Heart right ventricle (tissue), 16 donors: ENCODE measurements at regions not wholly inside any gene's neighbourhood (a gene's known extent, or its start where the extent isn't known, plus 50 kb on each side); places are given as distances from the start of the nearest gene placed in this dataset.

Experiments used
- ATAC-seq, 8 donors: fragments of 200-7000 bp; cut with Tn5 transposase; one replicate each; pipeline ENCODE4 v1.9.1; 2020; ENCODE audit warnings: mild to moderate bottlenecking in 8 of 8, moderate library complexity in 8 of 8, moderate number of reproducible peaks in 1 of 8
- DNase-seq, 2 donors: peaks; one replicate each; pipeline ENCODE4 v3.0.0-alpha.2; 2020
- H3K27ac ChIP-seq, 10 donors: fragments of 200-600 bp; sonication (generic) in 2 of 10; one replicate each; pipeline versions ENCODE4 v1.5.0 to v1.8.0; 2020 to 2022; ENCODE audit warnings: mild to moderate bottlenecking in 3 of 10
- H3K27me3 ChIP-seq, 7 donors: fragments of 200-600 bp; one replicate each; pipeline ENCODE4 v1.8.0; 2021 to 2022; ENCODE audit warnings: mild to moderate bottlenecking in 2 of 7
- H3K36me3 ChIP-seq, 9 donors: fragments of 200-600 bp; sonication (generic) in 1 of 9; one replicate each; pipeline versions ENCODE4 v1.5.0 to v1.8.0; 2020 to 2022; ENCODE audit warnings: mild to moderate bottlenecking in 2 of 9
- H3K4me1 ChIP-seq, 9 donors: fragments of 200-600 bp; sonication (generic) in 1 of 9; one replicate each; pipeline versions ENCODE4 v1.5.0 to v1.8.0; 2020 to 2022; ENCODE audit warnings: mild to moderate bottlenecking in 4 of 9
- H3K4me3 ChIP-seq, 10 donors: fragments of 200-600 bp; sonication (generic) in 2 of 10; one replicate each; pipeline versions ENCODE4 v1.5.0 to v1.8.0; 2020 to 2022; ENCODE audit warnings: mild to moderate bottlenecking in 7 of 10, moderate library complexity in 2 of 10
- H3K9me3 ChIP-seq, 11 donors: fragments of 200-600 bp in 10 of 11; sonication (generic) in 2 of 11; one replicate each; pipeline versions ENCODE4 v1.5.0 to v1.8.0; 2013 to 2022; ENCODE audit warnings: mild to moderate bottlenecking in 2 of 11, control low read depth in 1 of 11, moderate library complexity in 1 of 11
- CTCF ChIP-seq, 9 donors: fragments of 200-600 bp; sonication (generic) in 2 of 9; IDR thresholded peaks; one replicate each; pipeline versions ENCODE4 v1.5.0 to v1.8.0; 2021 to 2022; ENCODE audit warnings: antibody characterized with exemption in 9 of 9, mild to moderate bottlenecking in 5 of 9, moderate library complexity in 1 of 9
- WGBS, 2 donors: extraction: QIAGEN DNeasy Blood & Tissue Kit; methylation state at CpG; one replicate each; pipeline ENCODE4 v1.1.7; 2013; ENCODE audit warnings: inconsistent platforms in 1 of 2; 5-methylcytosine and 5-hydroxymethylcytosine counted together
- intact Hi-C, 10 donors: fragments of 100-400 bp; cut with DNase I; formaldehyde crosslinking; loops; one replicate each; pipeline versions ENCODE4 v1.11.1 to v1.14.2; 2022
- donor health status: Arrhythmogenic right ventricular cardiomyopathy.
- donor health status: ischemic (EF 13 %, LVEDD 7.1; RV severe dilation, severe dysfunction).
- donor health status: healthy with polysubstance abuse.
- donor health status: DM: no; HTN: yes; CAD: no.
- donor health status: DM: no; HTN: no; CAD: no.
- donor health status: ischemic (EF 25% LVEDD 6.9; RV normal size, moderate dysfunction).
- donor health status: ischemic (EF 25% LVEDD 5.7; RV mildly dilated, moderate dysfunction).
- donor health status: healthy.
- donor health status: DM: yes; HTN: yes; CAD: no.
- donor health status: Ischemic cardiomyopathy.
- donor health status: ischemic (EF 35%, LVEDD 5.7; RV mildly dilated, moderate dysfunction).
- donor health status: nonischemic (EF 11% LVEDD 7.7; RV severe dilation, severe dysfunction).
- donor health status: DM: yes; HTN: yes; CAD: no.
- donor health status: PGD.
- donor health status: ischemic (EF 29% LVEDD 5.4; RV normal size, mild dysfunction).
- donor health status: nonischemic (EF 23%, LVEDD 6.1; RV moderate dilation, normal function).

GRCh38 chr16:85477801-85478363, 135.2 kb upstream of the GSE1 start:
- Histone ChIP-seq H3K4me1 (peaks cover 0 to 5% (median 0%) of the 10 kb centered on the region in 9 donors), H3K27ac (no peak overlapping the region), H3K27me3 (no peaks in the 10 kb centered on the region), H3K9me3 (no peaks in the 10 kb centered on the region), H3K4me3 (no peak overlapping the region), H3K36me3 (no peaks in the 10 kb centered on the region)
- intact Hi-C loops: loop anchor here in 1 of 10 donors (10.0 kb wide), 1 partner anchor 53 kb away; no protein-coding TSS in a partner anchor
- ATAC-seq (no peak), DNase-seq (no peak)
- TF ChIP-seq CTCF (IDR thresholded peaks at IDR 0.05): no peak
- WGBS, 2 donors: 89 to 91% methylated on average over 23 to 24 of the region's 24 CpGs

GRCh38 chr16:85479972-85480726, 133.0 kb upstream of the GSE1 start:
- 77 to 78% methylated on average over 26 of the region's 26 CpGs for WGBS, 2 donors
- peak in 8 of 9 donors; percentile 11 to 52 (median 21) for TF ChIP-seq CTCF (IDR thresholded peaks at IDR 0.05)
- intact Hi-C loops: loop anchor here in 2 of 10 donors (10.0 kb wide), 1 partner anchor 55 kb away; no protein-coding TSS in a partner anchor
- Histone ChIP-seq H3K36me3 (no peaks in the 10 kb centered on the region), H3K27ac (no peak overlapping the region), H3K9me3 (no peaks in the 10 kb centered on the region), H3K27me3 (no peaks in the 10 kb centered on the region), H3K4me1 (peaks cover 0 to 3% (median 0%) of the 10 kb centered on the region in 9 donors), H3K4me3 (no peak overlapping the region)
- DNase-seq: peak in 1 of 2 donors; percentile 40
- peak in 6 of 8 donors; percentile 15 to 32 (median 28) for ATAC-seq

- Histone ChIP-seq H3K4me1 (no peaks in the 10 kb centered on the region), H3K27me3 (no peaks in the 10 kb centered on the region), H3K4me3 (no peak overlapping the region), H3K9me3 (no peaks in the 10 kb centered on the region), H3K36me3 (no peaks in the 10 kb centered on the region), H3K27ac (no peak overlapping the region)
- ATAC-seq (peak in 3 of 8 donors; percentile 23 to 58 (median 31)), DNase-seq (peak in 1 of 2 donors; percentile 42)
- WGBS, 2 donors: 71 to 77% methylated on average over 18 of the region's 18 CpGs
- intact Hi-C loops: loop anchor here in 1 of 10 donors (10.0 kb wide), 1 partner anchor 56 kb away; no protein-coding TSS in a partner anchor
- no peak for TF ChIP-seq CTCF (IDR thresholded peaks at IDR 0.05)
Measured at GRCh38 chr16:85480727-85481101, 132.4 kb upstream of the GSE1 start.

GRCh38 chr16:85481206-85481605, 131.9 kb upstream of the GSE1 start:
- 100% methylated on average over 1 of the region's 1 CpG for WGBS, 2 donors
- intact Hi-C loops: loop anchor here in 1 of 10 donors (10.0 kb wide), 1 partner anchor 56 kb away; no protein-coding TSS in a partner anchor
- H3K27ac ChIP-seq: no peak overlapping the region
- ATAC-seq (no peak), DNase-seq (no peak)
- no peaks in the 10 kb centered on the region for H3K36me3 ChIP-seq
- H3K4me1 ChIP-seq: peaks cover 0 to 1% (median 0%) of the 10 kb centered on the region in 9 donors
- no peak for TF ChIP-seq CTCF (IDR thresholded peaks at IDR 0.05)
- no peaks in the 10 kb centered on the region for H3K27me3 ChIP-seq
- no peaks in the 10 kb centered on the region for H3K9me3 ChIP-seq
- no peak overlapping the region for H3K4me3 ChIP-seq
